GM21515 (cell line): ENCODE measurements at regions not wholly inside any gene's neighbourhood (a gene's known extent, or its start where the extent isn't known, plus 50 kb on each side); places are given as distances from the start of the nearest gene placed in this dataset.
"Not testable (repeated sequence)": the region's sequence is repeated elsewhere in the genome, so short reads cannot be mapped to it uniquely, and the experiment has no call there.

Experiments used
- ATAC-seq: cut with Tn5 transposase; IDR thresholded peaks from one replicate; pipeline ENCODE4 v1.9.1; 2021; ENCODE audit not compliant: unreplicated experiment

- no peak for ATAC-seq
These were observed 594.2 kb upstream of the ARPP21 start for GRCh38 chr3:35045118-35045517.

- ATAC-seq, result no peak
These were observed 574.6 kb upstream of the ARPP21 start for GRCh38 chr3:35064761-35065160.

GRCh38 chr3:35065891-35066290, 573.4 kb upstream of the ARPP21 start:
- ATAC-seq, result no peak

- no peak for ATAC-seq
These were observed 571.6 kb upstream of the ARPP21 start for GRCh38 chr3:35067750-35068149.

GRCh38 chr3:35070088-35070487, 569.2 kb upstream of the ARPP21 start:
- ATAC-seq, result no peak

- no peak for ATAC-seq
These were observed 567.6 kb upstream of the ARPP21 start for GRCh38 chr3:35071772-35072171.

GRCh38 chr3:35078780-35079179, 560.5 kb upstream of the ARPP21 start:
- ATAC-seq, result no peak

- ATAC-seq, result no peak
These were observed 559.9 kb upstream of the ARPP21 start for GRCh38 chr3:35079403-35079802.

- ATAC-seq, result no peak
These were observed 557.4 kb upstream of the ARPP21 start for GRCh38 chr3:35081899-35082298.

- no peak for ATAC-seq
These were observed 550.4 kb upstream of the ARPP21 start for GRCh38 chr3:35088943-35089342.

- ATAC-seq, result no peak
These were observed 524.6 kb upstream of the ARPP21 start for GRCh38 chr3:35114686-35115085.

GRCh38 chr3:35120026-35120425, 519.3 kb upstream of the ARPP21 start:
- ATAC-seq, result no peak

GRCh38 chr3:35137612-35138011, 501.7 kb upstream of the ARPP21 start:
- no peak for ATAC-seq

GRCh38 chr3:35141406-35141805, 497.9 kb upstream of the ARPP21 start:
- no peak for ATAC-seq

GRCh38 chr3:35144011-35144410, 495.3 kb upstream of the ARPP21 start:
- no peak for ATAC-seq

GRCh38 chr3:35146256-35147035, 492.9 kb upstream of the ARPP21 start:
- ATAC-seq, result not testable (repeated sequence)

GRCh38 chr3:35183927-35184675, 455.2 kb upstream of the ARPP21 start:
- ATAC-seq, result no peak

GRCh38 chr3:35184775-35185174, 454.6 kb upstream of the ARPP21 start:
- ATAC-seq, result no peak

- no peak for ATAC-seq
These were observed 451.4 kb upstream of the ARPP21 start for GRCh38 chr3:35187908-35188307.

- ATAC-seq, result no peak
These were observed 444.7 kb upstream of the ARPP21 start for GRCh38 chr3:35194666-35195065.

GRCh38 chr3:35198857-35199256, 440.5 kb upstream of the ARPP21 start:
- no peak for ATAC-seq

GRCh38 chr3:35200056-35200455, 439.3 kb upstream of the ARPP21 start:
- no peak for ATAC-seq
